Cardiac fibroblast (primary cell): ENCODE measurements at regions not wholly inside any gene's neighbourhood (a gene's known extent, or its start where the extent isn't known, plus 50 kb on each side); places are given as distances from the start of the nearest gene placed in this dataset.

Experiments used
- DNase-seq, 2 donors: peaks; one replicate each; pipeline versions ENCODE4 v3.0.0 to v3.0.0-alpha.2; 2010; ENCODE audit warnings: low read depth in 2 of 2
- H3K4me3 ChIP-seq, 2 donors: replicated peaks in 1 of 2; 1 replicate in 1 of 2; 2 replicates in 1 of 2; pipeline ENCODE4 v1.5.1; 2011; ENCODE audit warnings: low read depth in 2 of 2, low read length in 2 of 2, mild to moderate bottlenecking in 2 of 2, moderate library complexity in 1 of 2
- TF ChIP-seq, protein P1 (sequence below): IDR thresholded peaks from one replicate; pipeline ENCODE4 v1.5.1; 2011; ENCODE audit warnings: low read depth, mild to moderate bottlenecking, low read length, inconsistent platforms

DNA sequence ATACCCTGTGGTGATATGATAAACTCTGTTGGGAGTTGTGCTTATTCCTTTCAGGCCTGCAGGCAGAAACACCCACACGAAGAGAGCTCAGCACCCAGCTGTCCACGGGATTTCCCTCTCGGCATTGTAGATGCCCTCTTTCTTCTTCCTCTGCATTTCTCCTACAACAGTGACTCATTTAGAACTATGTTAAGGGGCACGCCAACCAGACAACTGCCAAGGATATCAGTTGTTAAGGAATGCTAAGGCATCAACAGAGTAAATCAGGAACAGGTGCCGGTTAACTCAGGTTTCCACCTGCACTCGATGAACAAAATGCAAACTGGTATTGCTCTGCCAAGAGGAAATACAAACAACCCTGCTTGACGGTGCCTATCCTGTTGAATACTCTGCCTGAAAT lies 270.0 kb upstream of the PEX5L start:
- H3K4me3 ChIP-seq: no peak overlapping the region
- DNase-seq: no peak
- TF ChIP-seq, protein P1, sequence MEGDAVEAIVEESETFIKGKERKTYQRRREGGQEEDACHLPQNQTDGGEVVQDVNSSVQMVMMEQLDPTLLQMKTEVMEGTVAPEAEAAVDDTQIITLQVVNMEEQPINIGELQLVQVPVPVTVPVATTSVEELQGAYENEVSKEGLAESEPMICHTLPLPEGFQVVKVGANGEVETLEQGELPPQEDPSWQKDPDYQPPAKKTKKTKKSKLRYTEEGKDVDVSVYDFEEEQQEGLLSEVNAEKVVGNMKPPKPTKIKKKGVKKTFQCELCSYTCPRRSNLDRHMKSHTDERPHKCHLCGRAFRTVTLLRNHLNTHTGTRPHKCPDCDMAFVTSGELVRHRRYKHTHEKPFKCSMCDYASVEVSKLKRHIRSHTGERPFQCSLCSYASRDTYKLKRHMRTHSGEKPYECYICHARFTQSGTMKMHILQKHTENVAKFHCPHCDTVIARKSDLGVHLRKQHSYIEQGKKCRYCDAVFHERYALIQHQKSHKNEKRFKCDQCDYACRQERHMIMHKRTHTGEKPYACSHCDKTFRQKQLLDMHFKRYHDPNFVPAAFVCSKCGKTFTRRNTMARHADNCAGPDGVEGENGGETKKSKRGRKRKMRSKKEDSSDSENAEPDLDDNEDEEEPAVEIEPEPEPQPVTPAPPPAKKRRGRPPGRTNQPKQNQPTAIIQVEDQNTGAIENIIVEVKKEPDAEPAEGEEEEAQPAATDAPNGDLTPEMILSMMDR: no peak

GRCh38 chr3:180311242-180311641 lies 274.5 kb upstream of the PEX5L start:
- TF ChIP-seq, protein P1: no peak
- DNase-seq: no peak
- H3K4me3 ChIP-seq: no peak overlapping the region

- H3K4me3 ChIP-seq: no peak overlapping the region
- TF ChIP-seq, protein P1: no peak
- DNase-seq: no peak
These were observed 279.6 kb upstream of the PEX5L start for GRCh38 chr3:180316321-180316720.

- TF ChIP-seq, protein P1: no peak
- peak in 1 of 2 donors; percentile 15 for DNase-seq
- no peak overlapping the region for H3K4me3 ChIP-seq
These were observed 282.5 kb upstream of the TTC14 start for GRCh38 chr3:180319461-180319860.

- no peak overlapping the region for H3K4me3 ChIP-seq
- TF ChIP-seq, protein P1: no peak
- peak in 1 of 2 donors; percentile 54 for DNase-seq
These were observed 281.3 kb upstream of the TTC14 start for GRCh38 chr3:180320631-180321030.

GRCh38 chr3:180321534-180321933 lies 280.4 kb upstream of the TTC14 start:
- no peak for DNase-seq
- no peak overlapping the region for H3K4me3 ChIP-seq
- TF ChIP-seq, protein P1: no peak

GRCh38 chr3:180322829-180323228 lies 279.1 kb upstream of the TTC14 start:
- H3K4me3 ChIP-seq: no peak overlapping the region
- TF ChIP-seq, protein P1: no peak
- DNase-seq: no peak
